Activated CD8-positive, alpha-beta T cell treated with anti-CD3 and anti-CD28 coated beads, Interleukin-2, amount 10 ng/mL, durations not matched to agents 7 days and 5 days (primary cell): ENCODE measurements at regions not wholly inside any gene's neighbourhood (a gene's known extent, or its start where the extent isn't known, plus 50 kb on each side); places are given as distances from the start of the nearest gene placed in this dataset.

Experiments
- ATAC-seq: fragments of 150-1000 bp; cut with Tn5 transposase; one replicate; pipeline ENCODE4 v1.10.0; 2021; ENCODE audit warnings: moderate library complexity
- CTCF ChIA-PET: fragments of 350-600 bp; sonication (Branson Sonifier 250); formaldehyde crosslinking; loops from one replicate; lab custom pipeline; 2021; ENCODE audit warnings: antibody characterized with exemption; lab: Charles Lee
- POLR2A ChIA-PET: fragments of 350-600 bp; sonication (Branson Sonifier 250); formaldehyde crosslinking; loops from one replicate; lab custom pipeline; 2021; ENCODE audit warnings: antibody characterized with exemption; lab: Charles Lee
- DNase-seq: peaks from one replicate; pipeline ENCODE4 v3.0.0-alpha.2; 2020
- H3K27ac Mint-ChIP-seq: one replicate; pipeline ENCODE4 v1.8.0; 2021; ENCODE audit warnings: mild to moderate bottlenecking, mixed read lengths
- H3K27me3 Mint-ChIP-seq: one replicate; pipeline ENCODE4 v1.8.0; 2021; ENCODE audit warnings: low read depth, mixed read lengths
- H3K36me3 Mint-ChIP-seq: one replicate; pipeline ENCODE4 v1.8.0; 2021; ENCODE audit warnings: low read depth, mixed read lengths
- H3K4me1 Mint-ChIP-seq: one replicate; pipeline ENCODE4 v1.8.0; 2021; ENCODE audit warnings: low read depth, mixed read lengths
- H3K4me3 Mint-ChIP-seq: one replicate; pipeline ENCODE4 v1.8.0; 2021; ENCODE audit warnings: mild to moderate bottlenecking, mixed read lengths
- H3K9me3 Mint-ChIP-seq: one replicate; pipeline ENCODE4 v1.8.0; 2022; ENCODE audit warnings: mixed read lengths; ENCODE audit not compliant: insufficient read depth

GRCh38 chr12:126883697-126884096 lies 1383.3 kb upstream of the TMEM132C start:
- Mint-ChIP-seq H3K27ac (no peak overlapping the region), H3K9me3 (no peaks in the 10 kb centered on the region), H3K27me3 (no peaks in the 10 kb centered on the region), H3K4me1 (no peaks in the 10 kb centered on the region), H3K36me3 (no peaks in the 10 kb centered on the region), H3K4me3 (no peak overlapping the region)
- POLR2A ChIA-PET: no interaction called here
- DNase-seq (no peak), ATAC-seq (no peak)
- CTCF ChIA-PET: interaction anchor here (1.7 kb wide), 1 partner anchor 9 kb away, joined by 5 read pairs; no protein-coding TSS in a partner anchor

GRCh38 chr12:126889501-126889900 lies 1377.5 kb upstream of the TMEM132C start:
- Mint-ChIP-seq H3K4me3 (no peak overlapping the region), H3K27me3 (no peaks in the 10 kb centered on the region), H3K27ac (no peak overlapping the region), H3K4me1 (no peaks in the 10 kb centered on the region), H3K9me3 (no peaks in the 10 kb centered on the region), H3K36me3 (no peaks in the 10 kb centered on the region)
- ATAC-seq: no peak
- CTCF ChIA-PET: no interaction called here
- DNase-seq: no peak
- POLR2A ChIA-PET: no interaction called here

- no peak overlapping the region for H3K4me3 Mint-ChIP-seq
- H3K36me3 Mint-ChIP-seq: no peaks in the 10 kb centered on the region
- no peaks in the 10 kb centered on the region for H3K4me1 Mint-ChIP-seq
- no peak overlapping the region for H3K27ac Mint-ChIP-seq
- no peak for DNase-seq
- ATAC-seq: no peak
- CTCF ChIA-PET: no interaction called here
- no peaks in the 10 kb centered on the region for H3K27me3 Mint-ChIP-seq
- POLR2A ChIA-PET: no interaction called here
- no peaks in the 10 kb centered on the region for H3K9me3 Mint-ChIP-seq
Measured at GRCh38 chr12:126890097-126890496, 1376.9 kb upstream of the TMEM132C start.

- ChIA-PET CTCF (no interaction called here), POLR2A (no interaction called here)
- Mint-ChIP-seq H3K27me3 (no peaks in the 10 kb centered on the region), H3K4me3 (no peak overlapping the region), H3K27ac (no peak overlapping the region), H3K36me3 (no peaks in the 10 kb centered on the region), H3K9me3 (peaks cover 5% of the 10 kb centered on the region), H3K4me1 (no peaks in the 10 kb centered on the region)
- no peak for ATAC-seq
- DNase-seq: no peak
Measured at GRCh38 chr12:126891789-126892188, 1375.2 kb upstream of the TMEM132C start.

- Mint-ChIP-seq H3K36me3 (no peaks in the 10 kb centered on the region), H3K4me3 (no peak overlapping the region), H3K27me3 (no peaks in the 10 kb centered on the region), H3K4me1 (no peaks in the 10 kb centered on the region), H3K27ac (no peak overlapping the region), H3K9me3 (peaks cover 9% of the 10 kb centered on the region)
- ChIA-PET CTCF (no interaction called here), POLR2A (no interaction called here)
- DNase-seq: no peak
- no peak for ATAC-seq
Measured at GRCh38 chr12:126895951-126896913, 1370.7 kb upstream of the TMEM132C start.

GRCh38 chr12:126897102-126897501 lies 1369.9 kb upstream of the TMEM132C start:
- no peak for ATAC-seq
- CTCF ChIA-PET: no interaction called here

GRCh38 chr12:126897778-126898177 lies 1369.2 kb upstream of the TMEM132C start:
- H3K36me3 Mint-ChIP-seq: no peaks in the 10 kb centered on the region
- no peak overlapping the region for H3K4me3 Mint-ChIP-seq
- no peak for DNase-seq
- peaks cover 9% of the 10 kb centered on the region for H3K9me3 Mint-ChIP-seq
- ChIA-PET POLR2A (no interaction called here), CTCF (no interaction called here)
- no peaks in the 10 kb centered on the region for H3K4me1 Mint-ChIP-seq
- no peak overlapping the region for H3K27ac Mint-ChIP-seq
- H3K27me3 Mint-ChIP-seq: no peaks in the 10 kb centered on the region
- ATAC-seq: no peak

More at GRCh38 chr12:126897102-126897501, 1369.9 kb upstream of the TMEM132C start:
- Mint-ChIP-seq H3K9me3 (peaks cover 9% of the 10 kb centered on the region), H3K27ac (no peak overlapping the region), H3K36me3 (no peaks in the 10 kb centered on the region), H3K27me3 (no peaks in the 10 kb centered on the region), H3K4me1 (no peaks in the 10 kb centered on the region), H3K4me3 (no peak overlapping the region)
- no peak for DNase-seq
- POLR2A ChIA-PET: no interaction called here

GRCh38 chr12:126898562-126898961 lies 1368.4 kb upstream of the TMEM132C start:
- H3K27me3 Mint-ChIP-seq: no peaks in the 10 kb centered on the region
- ATAC-seq: no peak
- no peak overlapping the region for H3K27ac Mint-ChIP-seq
- no peaks in the 10 kb centered on the region for H3K4me1 Mint-ChIP-seq
- no peaks in the 10 kb centered on the region for H3K36me3 Mint-ChIP-seq
- H3K9me3 Mint-ChIP-seq: peaks cover 9% of the 10 kb centered on the region
- CTCF ChIA-PET: no interaction called here
- H3K4me3 Mint-ChIP-seq: no peak overlapping the region
- no peak for DNase-seq
- POLR2A ChIA-PET: no interaction called here

GRCh38 chr12:126899926-126900792 lies 1366.8 kb upstream of the TMEM132C start:
- CTCF ChIA-PET: no interaction called here
- no peaks in the 10 kb centered on the region for H3K4me1 Mint-ChIP-seq
- no peak overlapping the region for H3K4me3 Mint-ChIP-seq
- no peaks in the 10 kb centered on the region for H3K27me3 Mint-ChIP-seq
- H3K9me3 Mint-ChIP-seq: peaks cover 9% of the 10 kb centered on the region
- ATAC-seq: no peak
- DNase-seq: no peak
- POLR2A ChIA-PET: no interaction called here
- no peaks in the 10 kb centered on the region for H3K36me3 Mint-ChIP-seq
- no peak overlapping the region for H3K27ac Mint-ChIP-seq

GRCh38 chr12:126903027-126903876 lies 1363.7 kb upstream of the TMEM132C start:
- H3K27ac Mint-ChIP-seq: no peak overlapping the region
- H3K4me1 Mint-ChIP-seq: no peaks in the 10 kb centered on the region
- H3K4me3 Mint-ChIP-seq: no peak overlapping the region
- no peaks in the 10 kb centered on the region for H3K27me3 Mint-ChIP-seq
- POLR2A ChIA-PET: no interaction called here
- H3K36me3 Mint-ChIP-seq: no peaks in the 10 kb centered on the region
- ATAC-seq (no peak), DNase-seq (no peak)
- CTCF ChIA-PET: no interaction called here
- H3K9me3 Mint-ChIP-seq: no peaks in the 10 kb centered on the region

- DNase-seq (no peak), ATAC-seq (no peak)
- no peak overlapping the region for H3K27ac Mint-ChIP-seq
- H3K4me3 Mint-ChIP-seq: no peak overlapping the region
- no peaks in the 10 kb centered on the region for H3K36me3 Mint-ChIP-seq
- H3K4me1 Mint-ChIP-seq: no peaks in the 10 kb centered on the region
- POLR2A ChIA-PET: no interaction called here
- H3K27me3 Mint-ChIP-seq: no peaks in the 10 kb centered on the region
- CTCF ChIA-PET: no interaction called here
- no peaks in the 10 kb centered on the region for H3K9me3 Mint-ChIP-seq
Measured at GRCh38 chr12:126905752-126906151, 1361.2 kb upstream of the TMEM132C start.
